HCT116 (cell line): ENCODE measurements at regions not wholly inside any gene's neighbourhood (a gene's known extent, or its start where the extent isn't known, plus 50 kb on each side); places are given as distances from the start of the nearest gene placed in this dataset.
"Not testable (repeated sequence)": the region's sequence is repeated elsewhere in the genome, so short reads cannot be mapped to it uniquely, and the experiment has no call there.

Source experiments
- ATAC-seq: fragments of 200-7000 bp; cut with Tn5 transposase; 2 replicates; pipeline ENCODE4 v1.9.1; 2020; ENCODE audit warnings: mild to moderate bottlenecking, moderate library complexity
- BruUV-seq: library from RNA; stranded (reverse); fragments of 400-500 nt; replicated peaks from 2 replicates; lab custom pipeline; 2021; lab: Mats Ljungman, UMichigan
- CTCF ChIA-PET: fragments of 300-600 bp; sonication (Branson Sonifier 250); formaldehyde crosslinking; loops from one replicate; lab custom pipeline; 2021; ENCODE audit warnings: antibody characterized with exemption; lab: Charles Lee
- POLR2A ChIA-PET: fragments of 300-600, 350-600 bp; sonication (Branson Sonifier 250); formaldehyde crosslinking; loops from one replicate; lab custom pipeline; 2021; ENCODE audit warnings: antibody characterized with exemption; lab: Charles Lee
- RAD21 ChIA-PET, 2 experiments: fragments of 300-600 bp; sonication (Branson Sonifier 250); formaldehyde crosslinking; loops; one replicate each; lab custom pipeline; 2023; ENCODE audit warnings: low total read pairs in 2 of 2; ENCODE audit not compliant: uncharacterized antibody in 2 of 2, unreplicated experiment in 2 of 2, low non-redundant PET in 1 of 2; lab: Charles Lee
- DNase-seq: peaks from one replicate; pipeline ENCODE4 v3.0.0-alpha.2; 2010; ENCODE audit warnings: low read depth, low spot score
- H2AFZ ChIP-seq: fragments of 200-600 bp; shearing (Covaris generic), sonication (generic); 2 replicates; pipeline ENCODE4 v1.6.1; 2017; ENCODE audit warnings: low read depth, mixed run types, mixed read lengths, antibody characterized with exemption, low read length; ENCODE audit not compliant: poor library complexity, severe bottlenecking
- H3K27ac ChIP-seq: 2 replicates; pipeline ENCODE4 v1.5.1; 2012; ENCODE audit warnings: low read depth, low read length
- H3K27me3 ChIP-seq: fragments of 200-600 bp; sonication (generic); 2 replicates; pipeline ENCODE4 v1.6.1; 2016; ENCODE audit warnings: mixed run types, low read length, mixed read lengths; ENCODE audit not compliant: insufficient read depth
- H3K36me3 ChIP-seq, 2 experiments: fragments of 200-500 bp in 1 of 2; fragments of 200-600 bp in 1 of 2; sonication (Bioruptor generic) in 1 of 2; sonication (generic) in 1 of 2; 2 replicates each; pipeline versions ENCODE4 v1.5.1 to v1.6.1; 2014 to 2016; ENCODE audit warnings: low read length in 2 of 2, inconsistent platforms in 1 of 2, mixed read lengths in 1 of 2, mixed run types in 1 of 2; ENCODE audit not compliant: insufficient read depth in 2 of 2, control insufficient read depth in 1 of 2
- H3K4me1 ChIP-seq, 2 experiments: fragments of 200-600 bp in 1 of 2; sonication (generic) in 1 of 2; 2 replicates each; pipeline versions ENCODE4 v1.5.1 to v1.6.1; 2012 to 2017; ENCODE audit warnings: low read length in 2 of 2, inconsistent platforms in 1 of 2, mild to moderate bottlenecking in 1 of 2, mixed read lengths in 1 of 2, mixed run types in 1 of 2, moderate library complexity in 1 of 2; ENCODE audit not compliant: insufficient read depth in 2 of 2, control insufficient read depth in 1 of 2
- H3K4me2 ChIP-seq: fragments of 200-600 bp; sonication (generic); 2 replicates; pipeline ENCODE4 v1.6.1; 2017; ENCODE audit warnings: mixed run types, low read length, mixed read lengths
- H3K4me3 ChIP-seq, 2 experiments: fragments of 200-600 bp in 1 of 2; sonication (generic) in 1 of 2; replicated peaks in 1 of 2; 2 replicates each; pipeline ENCODE4 v1.5.1; 2011 to 2016; ENCODE audit warnings: low read length in 2 of 2, control low read depth in 1 of 2, low read depth in 1 of 2, mild to moderate bottlenecking in 1 of 2, mixed read lengths in 1 of 2, mixed run types in 1 of 2
- H3K79me2 ChIP-seq: fragments of 200-600 bp; sonication (generic); 2 replicates; pipeline ENCODE4 v1.6.1; 2017; ENCODE audit warnings: mild to moderate bottlenecking, mixed run types, low read length, moderate library complexity, mixed read lengths; ENCODE audit not compliant: insufficient read depth
- H3K9ac ChIP-seq: fragments of 200-600 bp; sonication (generic); 2 replicates; pipeline ENCODE4 v1.6.1; 2016; ENCODE audit warnings: low read length, mixed read lengths
- H3K9me2 ChIP-seq: fragments of 200-600 bp; sonication (generic), shearing (Covaris generic); 2 replicates; pipeline ENCODE4 v1.6.1; 2017; ENCODE audit warnings: mixed run types, mild to moderate bottlenecking, moderate library complexity; ENCODE audit not compliant: insufficient read depth
- H3K9me3 ChIP-seq, 2 experiments: fragments of 200-500 bp in 1 of 2; fragments of 200-600 bp in 1 of 2; sonication (Bioruptor generic) in 1 of 2; sonication (generic) in 1 of 2; 2 replicates each; pipeline ENCODE4 v1.6.1; 2014 to 2017; ENCODE audit warnings: low read length in 2 of 2, mixed read lengths in 2 of 2, inconsistent platforms in 1 of 2, low read depth in 1 of 2, mild to moderate bottlenecking in 1 of 2, mixed run types in 1 of 2, moderate library complexity in 1 of 2; ENCODE audit not compliant: control insufficient read depth in 1 of 2, insufficient read depth in 1 of 2
- H4K20me1 ChIP-seq: fragments of 200-600 bp; sonication (generic), shearing (Covaris generic); 2 replicates; pipeline ENCODE4 v1.6.1; 2017; ENCODE audit warnings: mixed run types, mild to moderate bottlenecking, moderate library complexity; ENCODE audit not compliant: insufficient read depth
- intact Hi-C: fragments of 100-400 bp; cut with micrococcal nuclease; formaldehyde crosslinking; loops from 2 replicates; pipeline ENCODE4 v1.10.0; 2022

GRCh38 chr16:16499875-16500274, 120.9 kb downstream of the NPIPA7 start:
- H3K79me2 ChIP-seq, H3K4me1 ChIP-seq, H3K27me3 ChIP-seq, RAD21 ChIA-PET, H4K20me1 ChIP-seq, H3K4me3 ChIP-seq, CTCF ChIA-PET, H3K9me3 ChIP-seq, POLR2A ChIA-PET, H3K27ac ChIP-seq, H3K36me3 ChIP-seq, ATAC-seq, BruUV-seq, DNase-seq, intact Hi-C loops, H3K4me2 ChIP-seq, H3K9ac ChIP-seq, H3K9me2 ChIP-seq, H2AFZ ChIP-seq: not testable (repeated sequence)

- POLR2A ChIA-PET, H2AFZ ChIP-seq, H3K79me2 ChIP-seq, H3K27ac ChIP-seq, BruUV-seq, H3K9me2 ChIP-seq, RAD21 ChIA-PET, H4K20me1 ChIP-seq, DNase-seq, ATAC-seq, H3K27me3 ChIP-seq, H3K4me2 ChIP-seq, CTCF ChIA-PET, H3K9ac ChIP-seq, intact Hi-C loops, H3K4me1 ChIP-seq, H3K4me3 ChIP-seq, H3K9me3 ChIP-seq, H3K36me3 ChIP-seq: not testable (repeated sequence)
These were observed 128.1 kb downstream of the NPIPA7 start for GRCh38 chr16:16507041-16507440.

GRCh38 chr16:16508344-16508743, 129.4 kb downstream of the NPIPA7 start:
- H3K27me3 ChIP-seq, H3K4me1 ChIP-seq, H3K4me3 ChIP-seq, intact Hi-C loops, H3K9ac ChIP-seq, BruUV-seq, H3K4me2 ChIP-seq, H3K79me2 ChIP-seq, H3K36me3 ChIP-seq, ATAC-seq, RAD21 ChIA-PET, DNase-seq, H2AFZ ChIP-seq, POLR2A ChIA-PET, H3K9me2 ChIP-seq, H3K9me3 ChIP-seq, H3K27ac ChIP-seq, H4K20me1 ChIP-seq, CTCF ChIA-PET: not testable (repeated sequence)

- H3K79me2 ChIP-seq, H3K36me3 ChIP-seq, H2AFZ ChIP-seq, POLR2A ChIA-PET, H4K20me1 ChIP-seq, H3K4me1 ChIP-seq, H3K9me2 ChIP-seq, H3K9ac ChIP-seq, H3K27ac ChIP-seq, CTCF ChIA-PET, ATAC-seq, BruUV-seq, intact Hi-C loops, RAD21 ChIA-PET, H3K27me3 ChIP-seq, H3K4me3 ChIP-seq, H3K9me3 ChIP-seq, H3K4me2 ChIP-seq, DNase-seq: not testable (repeated sequence)
These were observed 140.5 kb downstream of the NPIPA7 start for GRCh38 chr16:16519395-16519794.
